ENCODE measurements at regions not wholly inside any gene's neighbourhood (a gene's known extent, or its start where the extent isn't known, plus 50 kb on each side); places are given as distances from the start of the nearest gene placed in this dataset.

GRCh38 chr7:131010029-131010716 is 276.2 kb upstream of the KLF14 start:
- TF ChIP-seq CTCF (IDR thresholded peaks at IDR 0.05; ENCODE audit: low read length) (no peak), EZH2 (optimal IDR thresholded peaks at IDR 0.05; ENCODE audit: low read depth, low read length) (no peak)
